GM19395 (cell line): ENCODE measurements at regions not wholly inside any gene's neighbourhood (a gene's known extent, or its start where the extent isn't known, plus 50 kb on each side); places are given as distances from the start of the nearest gene placed in this dataset.
A peak's percentile ranks its signal among the peaks of the same experiment; 100 is the strongest.
"Not testable (repeated sequence)": the region's sequence is repeated elsewhere in the genome, so short reads cannot be mapped to it uniquely, and the experiment has no call there.

Source experiments
- ATAC-seq: cut with Tn5 transposase; IDR thresholded peaks from one replicate; pipeline ENCODE4 v1.9.1; 2021; ENCODE audit warnings: mild to moderate bottlenecking, moderate library complexity; ENCODE audit not compliant: unreplicated experiment

DNA sequence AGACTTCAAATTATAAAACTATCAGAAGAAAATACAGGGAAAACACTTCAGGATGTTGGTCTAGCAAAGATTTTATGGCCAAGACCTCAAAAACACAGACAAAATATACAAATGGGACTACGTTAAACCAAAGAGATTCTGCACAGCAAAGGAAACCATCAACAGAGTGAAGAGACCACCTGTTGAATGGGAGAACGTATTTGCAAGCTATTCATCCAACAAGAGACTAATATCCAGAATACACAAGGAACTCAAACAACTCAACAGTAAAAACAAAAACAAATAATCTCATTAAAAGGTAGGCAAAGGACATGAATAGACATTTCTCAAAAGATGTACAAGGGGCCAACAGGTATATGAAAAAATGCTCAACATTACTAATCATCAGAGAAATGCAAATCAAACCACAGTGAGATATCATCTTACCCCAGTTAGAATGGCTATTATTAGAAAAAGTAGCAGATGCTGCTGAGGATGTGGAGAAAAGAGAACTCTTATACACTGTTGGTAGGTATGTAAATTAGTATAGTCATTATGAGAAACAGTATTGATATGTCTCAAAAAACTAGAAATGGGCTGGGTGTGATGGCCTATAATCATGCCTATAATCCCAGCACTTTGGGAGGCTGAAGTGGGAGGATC is 112.6 kb downstream of the LRIG2 start:
- peak; percentile 99 for ATAC-seq

DNA sequence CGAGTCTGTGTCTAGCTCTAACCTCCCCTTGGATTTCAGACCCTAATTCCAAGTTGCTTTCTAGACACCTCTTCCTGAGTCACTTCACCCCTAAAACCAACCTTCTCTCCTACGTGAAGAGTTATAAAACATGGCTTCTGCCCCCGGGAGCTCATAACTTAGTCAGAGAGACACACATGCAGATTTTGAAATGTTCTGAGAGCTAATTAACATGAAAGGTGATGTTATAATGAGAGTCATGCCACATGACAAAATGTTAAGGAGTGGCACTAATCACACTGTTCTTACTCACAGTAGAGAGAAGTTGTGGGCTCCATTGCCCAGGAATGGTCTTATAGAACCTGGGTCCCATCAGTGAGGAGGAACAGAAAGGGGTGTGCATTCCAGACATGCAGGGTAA is 117.1 kb downstream of the LRIG2 start:
- no peak for ATAC-seq

DNA sequence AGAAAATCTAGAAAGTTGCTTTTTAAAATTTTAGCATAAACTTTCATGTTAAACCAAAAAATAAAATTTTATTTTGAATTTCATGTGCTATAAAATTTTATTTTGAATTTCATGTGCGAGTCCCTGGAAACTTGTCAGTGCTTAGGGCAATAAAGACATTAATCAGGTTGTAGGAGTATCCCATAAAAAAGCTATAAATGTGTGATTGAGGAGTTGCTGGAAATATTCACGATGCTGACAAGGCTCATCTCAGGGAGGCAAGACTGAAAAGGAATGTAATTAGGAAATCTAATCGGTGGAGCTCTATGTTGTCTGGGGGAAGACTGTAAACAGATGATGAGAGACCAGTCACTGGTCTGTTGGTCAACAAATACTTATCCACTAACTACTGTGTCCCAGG is 117.9 kb downstream of the LRIG2 start:
- no peak for ATAC-seq

- ATAC-seq = peak; percentile 51
These were observed 118.6 kb downstream of the LRIG2 start for GRCh38 chr1:113191579-113192076.

DNA sequence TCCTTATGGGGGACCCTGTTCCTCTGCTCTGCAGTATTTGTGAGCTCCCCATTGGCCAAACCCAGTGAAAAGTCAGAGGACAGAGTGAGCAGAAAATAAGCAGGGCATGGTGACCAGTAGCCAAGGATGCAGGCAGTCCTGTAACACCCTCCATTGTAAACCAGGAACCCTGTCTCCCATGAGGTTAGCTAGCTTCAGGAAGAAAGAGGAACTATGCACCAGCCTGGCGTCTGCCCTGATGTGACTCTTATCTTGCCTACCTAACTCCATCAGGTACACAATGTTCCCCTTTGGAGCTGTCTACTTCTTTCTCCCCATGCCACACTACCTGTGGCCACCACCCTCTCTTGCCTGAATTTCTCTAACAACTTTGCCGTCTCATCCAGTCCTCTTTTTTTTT is 119.2 kb downstream of the LRIG2 start:
- peak; percentile 32 for ATAC-seq

GRCh38 chr1:113192980-113193379 is 120.0 kb downstream of the LRIG2 start:
- no peak for ATAC-seq

DNA sequence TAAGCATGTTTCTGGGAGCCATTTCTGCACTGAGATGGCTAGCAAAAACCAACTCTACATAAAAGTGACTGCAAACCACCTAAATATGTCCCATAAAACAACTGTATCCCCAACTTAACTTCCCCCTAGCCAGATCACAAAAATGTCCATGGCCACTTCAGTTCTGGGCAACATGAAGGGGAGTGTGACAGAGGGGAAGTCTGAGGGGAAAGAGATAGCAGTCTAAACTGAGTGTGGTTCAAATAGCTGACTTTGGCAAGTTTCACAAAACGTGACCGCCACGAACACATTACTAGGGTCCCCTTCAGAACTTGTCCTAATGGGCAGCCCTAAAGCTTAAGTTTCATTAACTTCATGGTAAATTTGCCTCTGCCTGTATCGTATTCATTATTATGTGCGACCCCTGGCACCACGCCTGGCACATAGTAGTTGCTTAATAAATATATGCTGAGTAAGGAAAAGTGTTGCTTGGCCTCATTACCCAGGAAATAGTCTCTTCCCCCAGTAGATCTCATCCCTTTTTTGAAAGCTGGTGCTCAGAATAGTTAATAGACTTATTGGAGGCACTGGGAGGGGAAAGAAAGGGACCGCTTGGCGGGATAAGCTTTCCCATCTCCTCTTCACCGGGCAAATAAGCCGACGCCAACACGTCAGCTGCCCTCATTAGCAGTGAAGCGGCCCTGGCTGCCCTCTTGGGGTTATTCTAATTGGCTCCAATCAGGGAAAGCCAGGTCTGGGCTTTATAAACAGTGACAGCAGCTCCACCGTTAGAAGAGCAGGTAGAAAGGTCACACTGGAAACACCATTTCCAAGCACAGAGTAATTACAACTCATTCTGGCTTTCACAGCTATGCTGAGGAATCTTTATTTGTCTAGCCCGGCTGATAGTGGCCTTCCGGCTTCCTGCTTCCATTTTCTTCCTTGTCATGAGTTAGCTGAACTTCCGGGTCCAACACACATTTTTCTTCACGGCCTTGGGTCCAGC is 122.1 kb downstream of the LRIG2 start:
- ATAC-seq = no peak

DNA sequence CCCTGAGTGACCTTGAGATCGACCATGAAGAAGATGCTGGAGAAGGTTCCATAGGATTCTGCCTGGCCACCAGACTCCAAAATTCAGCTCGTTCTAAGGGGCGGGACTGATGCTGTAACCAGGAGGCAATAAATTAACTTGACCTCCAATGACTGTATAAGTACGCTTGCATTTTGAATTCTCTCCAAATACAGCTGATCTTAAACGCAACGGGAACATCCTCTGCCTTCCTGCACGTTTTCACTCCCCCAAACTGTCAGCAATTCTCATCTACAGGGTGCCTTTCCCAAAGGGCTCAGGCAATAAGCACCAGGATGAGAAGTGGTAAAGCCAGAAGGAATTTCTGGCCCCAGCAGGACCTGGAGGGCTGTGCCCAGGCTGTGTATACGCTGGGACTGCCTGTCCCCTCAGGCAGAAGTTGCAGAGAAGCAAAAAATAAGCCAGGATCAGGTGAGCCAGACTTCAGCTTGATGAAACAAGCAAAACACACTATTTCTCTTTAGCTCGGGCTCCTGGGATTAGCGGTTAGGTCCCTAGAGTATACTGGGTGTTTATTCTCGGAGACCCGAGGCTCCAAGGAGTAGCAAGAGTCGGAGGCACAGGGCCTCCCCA is 124.8 kb downstream of the LRIG2 start:
- ATAC-seq = no peak

GRCh38 chr1:113198806-113199205 is 125.8 kb downstream of the LRIG2 start:
- ATAC-seq = no peak

GRCh38 chr1:113199760-113200455 is 126.9 kb downstream of the LRIG2 start:
- no peak for ATAC-seq

- ATAC-seq = no peak
These were observed 128.6 kb downstream of the LRIG2 start for GRCh38 chr1:113201560-113201959.

DNA sequence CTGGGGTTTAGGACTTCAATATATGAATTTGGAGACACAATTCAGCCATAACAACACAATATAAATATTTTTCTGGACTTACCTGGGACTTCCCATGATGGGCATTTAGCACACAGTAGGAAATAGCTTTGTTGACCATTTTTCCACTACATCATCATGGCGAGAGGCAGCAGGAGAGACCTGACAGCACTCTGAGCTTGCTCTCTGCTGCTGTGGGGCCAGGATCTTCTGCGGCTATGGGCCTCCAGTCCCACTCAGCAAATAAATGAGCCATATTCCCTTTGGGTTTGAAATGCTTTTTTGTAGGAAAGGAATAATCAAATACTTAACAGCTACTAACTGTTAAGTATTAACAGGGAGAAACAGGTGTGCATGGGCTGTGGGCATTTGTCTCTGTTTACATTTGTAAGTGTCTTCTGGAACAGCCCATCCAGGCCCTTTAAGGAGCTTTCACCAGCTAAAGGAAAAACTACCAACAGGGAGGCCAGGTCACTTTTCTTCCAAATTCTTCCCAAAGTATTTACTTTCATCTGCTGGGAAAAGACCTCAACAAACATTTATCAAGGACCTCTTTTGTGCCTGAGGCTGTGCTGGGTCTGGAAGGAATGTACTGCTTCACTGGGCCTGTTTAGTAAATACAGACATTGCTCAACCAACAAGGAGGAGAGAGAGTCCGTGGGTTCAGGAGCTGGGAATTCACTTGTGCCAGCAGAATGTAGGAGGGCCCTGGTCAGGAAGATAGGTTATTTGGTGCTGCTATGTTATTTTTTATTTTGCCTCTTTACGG is 133.2 kb downstream of the LRIG2 start:
- ATAC-seq = no peak

DNA sequence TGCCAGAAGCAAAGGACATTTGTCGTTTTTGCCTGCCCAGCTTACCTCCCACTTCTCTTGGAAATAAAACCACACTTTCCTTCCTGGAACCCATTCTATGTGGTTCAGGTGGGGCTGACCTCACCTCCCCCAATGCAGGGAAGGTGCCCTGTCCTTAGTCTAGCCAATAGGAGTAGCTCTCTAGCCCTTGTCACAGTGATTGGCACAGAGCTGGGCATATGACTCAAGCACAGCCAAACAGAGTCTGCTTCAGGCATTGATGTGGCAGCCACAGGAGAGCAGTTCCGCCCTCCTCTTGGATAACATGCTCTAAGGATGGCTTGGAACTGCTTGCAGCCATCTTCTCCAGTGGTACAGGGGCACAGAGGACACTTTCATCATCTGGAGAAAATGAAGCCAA is 134.0 kb downstream of the LRIG2 start:
- ATAC-seq = no peak

- ATAC-seq = no peak
These were observed 134.5 kb downstream of the LRIG2 start for GRCh38 chr1:113207457-113207856.

DNA sequence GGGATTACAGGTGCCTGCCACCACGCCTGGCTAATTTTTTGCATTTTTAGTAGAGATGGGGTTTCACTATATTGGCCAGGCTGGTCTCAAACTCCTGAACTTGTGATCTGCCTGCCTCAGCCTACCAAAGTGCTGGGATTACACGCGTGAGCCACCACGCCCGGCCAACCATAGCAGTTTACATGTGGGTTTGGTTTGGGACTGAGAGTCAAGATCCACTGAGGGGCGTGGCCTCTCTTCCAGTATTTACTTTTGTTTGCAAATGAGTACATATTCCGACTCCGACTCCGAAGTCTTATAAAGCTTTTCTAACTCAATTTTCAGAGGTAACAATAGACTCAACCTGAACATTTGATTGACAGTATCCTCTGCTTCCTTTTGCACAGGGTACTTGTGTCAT is 135.4 kb downstream of the LRIG2 start:
- not testable (repeated sequence) for ATAC-seq

- no peak for ATAC-seq
These were observed 137.2 kb downstream of the LRIG2 start for GRCh38 chr1:113210248-113210647.

DNA sequence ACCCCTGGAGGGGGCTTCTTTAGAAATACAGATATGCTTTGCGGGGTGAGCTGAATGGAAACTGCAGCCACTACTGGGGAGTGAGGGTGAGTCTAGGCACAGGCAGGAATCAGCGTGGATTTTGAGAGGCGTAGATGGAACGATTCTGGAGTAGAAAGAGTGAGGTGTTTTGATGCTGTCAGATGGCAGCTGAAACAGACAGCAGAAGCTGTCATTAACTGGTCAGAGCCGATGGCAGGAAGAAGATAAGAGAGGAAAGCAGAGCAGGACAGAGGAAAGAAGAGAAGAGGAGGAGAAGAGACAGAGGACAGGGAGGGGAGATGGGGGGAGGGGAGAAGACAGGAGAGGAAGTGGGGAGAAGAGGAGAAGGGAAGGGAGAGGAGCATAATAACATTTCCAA is 138.5 kb downstream of the LRIG2 start:
- ATAC-seq = no peak

DNA sequence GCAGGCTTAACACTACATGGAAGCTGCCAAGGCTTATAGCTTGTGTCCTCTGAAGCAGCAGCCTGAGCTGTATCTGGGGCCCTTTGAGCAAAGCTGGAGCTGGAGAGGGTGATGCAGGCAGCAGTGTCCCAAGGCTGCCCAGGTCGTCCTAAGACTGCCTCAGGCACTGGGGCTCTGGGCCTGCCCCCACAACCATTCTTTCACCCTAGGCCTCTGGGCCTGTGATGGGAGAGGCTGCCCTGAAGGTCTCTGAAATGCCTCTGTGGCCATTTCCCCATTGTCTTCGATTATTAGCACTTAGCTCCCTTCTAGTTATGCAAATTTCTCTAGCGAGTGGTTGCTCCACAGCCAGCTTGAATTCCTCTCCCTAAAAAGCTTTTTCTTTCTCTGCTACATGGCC is 142.0 kb downstream of the LRIG2 start:
- ATAC-seq = no peak

DNA sequence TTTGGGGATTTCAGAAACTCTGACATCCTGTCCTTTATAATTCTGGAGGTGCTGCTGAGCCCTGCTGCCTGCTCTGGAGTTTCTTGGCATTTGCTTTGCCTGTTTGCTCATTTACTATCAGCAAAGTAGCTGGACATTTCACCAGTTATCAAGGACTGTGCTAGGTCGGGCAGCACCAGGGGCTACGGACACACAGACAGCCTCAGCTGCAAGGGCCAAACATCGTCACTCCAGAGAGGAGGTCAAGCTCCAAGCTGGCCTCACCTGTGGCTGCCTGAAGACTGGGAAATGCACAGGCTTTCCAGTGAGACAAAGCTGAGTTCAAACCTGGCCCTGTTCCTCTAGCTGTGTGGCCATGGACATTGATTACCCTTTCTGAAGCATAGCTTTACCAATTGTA is 143.7 kb downstream of the LRIG2 start:
- no peak for ATAC-seq
